Activated B cell treated with CpG ODN at 0.5 μM for 24 hours (primary cell): ENCODE measurements at regions not wholly inside any gene's neighbourhood (a gene's known extent, or its start where the extent isn't known, plus 50 kb on each side); places are given as distances from the start of the nearest gene placed in this dataset.

Experiments used
- ATAC-seq: fragments of 200-7000 bp; cut with Tn5 transposase; one replicate; pipeline ENCODE4 v1.10.0; 2021; ENCODE audit warnings: low read depth, mild to moderate bottlenecking, moderate library complexity
- CTCF ChIA-PET: fragments of 350-600 bp; sonication (Branson Sonifier 250); formaldehyde crosslinking; loops from one replicate; lab custom pipeline; 2021; ENCODE audit warnings: antibody characterized with exemption; lab: Charles Lee
- POLR2A ChIA-PET: fragments of 350-600 bp; sonication (Branson Sonifier 250); formaldehyde crosslinking; loops from one replicate; lab custom pipeline; 2021; ENCODE audit warnings: antibody characterized with exemption; lab: Charles Lee
- DNase-seq: peaks from one replicate; pipeline ENCODE4 v3.0.0; 2022
- H3K27ac Mint-ChIP-seq: one replicate; pipeline ENCODE4 v1.8.0; 2020; ENCODE audit warnings: mixed read lengths
- H3K27me3 Mint-ChIP-seq: one replicate; pipeline ENCODE4 v1.8.0; 2021; ENCODE audit warnings: mixed read lengths
- H3K36me3 Mint-ChIP-seq: one replicate; pipeline ENCODE4 v1.8.0; 2021; ENCODE audit warnings: low read depth, mixed read lengths
- H3K4me1 Mint-ChIP-seq: one replicate; pipeline ENCODE4 v1.8.0; 2021; ENCODE audit warnings: mixed read lengths
- H3K4me3 Mint-ChIP-seq: one replicate; pipeline ENCODE4 v1.8.0; 2020; ENCODE audit warnings: mild to moderate bottlenecking, mixed read lengths
- H3K9me3 Mint-ChIP-seq: one replicate; pipeline ENCODE4 v1.8.0; 2020; ENCODE audit warnings: mixed read lengths
- intact Hi-C: fragments of 100-400 bp; cut with micrococcal nuclease; formaldehyde crosslinking; loops from one replicate; pipeline ENCODE4 v1.15.1; 2024
- TF ChIP-seq, protein P1 (sequence below): fragments of 200-600 bp; IDR thresholded peaks from one replicate; pipeline ENCODE4 v1.8.0; 2022; ENCODE audit warnings: antibody characterized with exemption, mild to moderate bottlenecking

DNA sequence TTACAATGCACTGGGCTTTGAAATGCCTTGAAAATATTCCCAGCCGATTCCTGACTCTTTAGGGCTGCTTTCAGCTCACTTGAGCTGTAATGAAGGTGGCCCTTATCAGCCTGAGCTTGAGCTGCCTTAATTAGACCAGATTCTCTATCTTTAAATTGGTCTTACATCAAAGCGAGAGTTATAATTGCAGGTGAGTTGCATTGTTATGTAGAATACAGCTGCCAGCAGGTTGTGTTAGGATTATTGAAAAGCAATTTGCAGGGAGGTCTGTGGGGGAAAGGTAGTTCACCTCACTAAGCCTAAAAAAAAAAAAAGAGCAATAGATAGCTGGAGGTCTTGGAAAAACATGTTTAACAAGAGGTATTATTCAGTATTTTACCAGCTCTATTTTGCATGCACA is 142.2 kb upstream of the HABP2 start:
- Mint-ChIP-seq H3K9me3 (no peaks in the 10 kb centered on the region), H3K36me3 (no peaks in the 10 kb centered on the region), H3K27ac (no peak overlapping the region), H3K4me3 (no peak overlapping the region), H3K27me3 (peaks cover 7% of the 10 kb centered on the region), H3K4me1 (no peaks in the 10 kb centered on the region)
- intact Hi-C loops: no loop called here
- ChIA-PET CTCF (no interaction called here), POLR2A (no interaction called here)
- TF ChIP-seq, protein P1, sequence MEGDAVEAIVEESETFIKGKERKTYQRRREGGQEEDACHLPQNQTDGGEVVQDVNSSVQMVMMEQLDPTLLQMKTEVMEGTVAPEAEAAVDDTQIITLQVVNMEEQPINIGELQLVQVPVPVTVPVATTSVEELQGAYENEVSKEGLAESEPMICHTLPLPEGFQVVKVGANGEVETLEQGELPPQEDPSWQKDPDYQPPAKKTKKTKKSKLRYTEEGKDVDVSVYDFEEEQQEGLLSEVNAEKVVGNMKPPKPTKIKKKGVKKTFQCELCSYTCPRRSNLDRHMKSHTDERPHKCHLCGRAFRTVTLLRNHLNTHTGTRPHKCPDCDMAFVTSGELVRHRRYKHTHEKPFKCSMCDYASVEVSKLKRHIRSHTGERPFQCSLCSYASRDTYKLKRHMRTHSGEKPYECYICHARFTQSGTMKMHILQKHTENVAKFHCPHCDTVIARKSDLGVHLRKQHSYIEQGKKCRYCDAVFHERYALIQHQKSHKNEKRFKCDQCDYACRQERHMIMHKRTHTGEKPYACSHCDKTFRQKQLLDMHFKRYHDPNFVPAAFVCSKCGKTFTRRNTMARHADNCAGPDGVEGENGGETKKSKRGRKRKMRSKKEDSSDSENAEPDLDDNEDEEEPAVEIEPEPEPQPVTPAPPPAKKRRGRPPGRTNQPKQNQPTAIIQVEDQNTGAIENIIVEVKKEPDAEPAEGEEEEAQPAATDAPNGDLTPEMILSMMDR: no peak
- ATAC-seq (no peak), DNase-seq (no peak)

DNA sequence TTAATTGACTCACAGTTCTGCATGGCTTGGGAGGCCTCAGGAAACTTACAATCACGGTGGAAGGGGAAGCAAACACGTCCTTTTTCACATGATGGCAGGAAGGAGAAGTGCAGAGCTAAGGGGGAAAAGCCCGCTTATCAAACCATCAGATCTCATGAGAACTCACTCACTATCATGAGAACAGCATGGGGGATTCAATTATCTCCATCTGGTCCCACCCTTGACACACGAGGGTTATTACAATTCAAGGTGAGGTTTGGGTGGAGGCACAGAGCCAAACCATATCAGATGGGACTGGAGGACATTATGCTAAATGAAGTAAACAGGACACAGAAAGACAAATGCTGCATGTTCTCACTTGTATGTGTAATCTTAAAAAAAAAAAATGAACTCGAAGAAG is 141.4 kb upstream of the HABP2 start:
- Mint-ChIP-seq H3K36me3 (no peaks in the 10 kb centered on the region), H3K4me1 (no peaks in the 10 kb centered on the region), H3K27me3 (peaks cover 7% of the 10 kb centered on the region), H3K4me3 (no peak overlapping the region), H3K27ac (no peak overlapping the region), H3K9me3 (no peaks in the 10 kb centered on the region)
- POLR2A ChIA-PET: no interaction called here
- ATAC-seq (no peak), DNase-seq (no peak)
- CTCF ChIA-PET: no interaction called here
- TF ChIP-seq, protein P1: no peak
- intact Hi-C loops: no loop called here

DNA sequence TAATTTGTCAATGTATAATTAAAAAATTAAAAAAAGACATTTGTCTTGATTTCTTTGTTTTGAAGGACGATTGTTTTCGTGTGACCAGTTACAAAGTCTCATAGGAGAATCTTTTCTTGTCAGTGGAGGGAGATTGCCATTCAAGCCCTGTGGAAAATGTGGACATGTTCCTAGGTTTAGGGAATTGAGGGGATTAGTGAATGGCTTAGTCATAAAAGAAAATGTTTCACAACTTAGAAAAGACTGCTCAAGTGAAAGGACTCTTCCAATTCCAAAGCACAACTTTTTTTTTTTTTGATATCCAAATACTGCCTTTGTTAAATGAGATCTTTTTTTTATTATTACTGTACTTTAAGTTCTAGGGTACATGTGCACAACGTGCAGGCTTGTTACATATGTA is 140.7 kb upstream of the HABP2 start:
- CTCF ChIA-PET: no interaction called here
- Mint-ChIP-seq H3K4me3 (no peak overlapping the region), H3K4me1 (no peaks in the 10 kb centered on the region), H3K9me3 (no peaks in the 10 kb centered on the region), H3K27me3 (peaks cover 10% of the 10 kb centered on the region), H3K36me3 (no peaks in the 10 kb centered on the region), H3K27ac (no peak overlapping the region)
- intact Hi-C loops: no loop called here
- ATAC-seq (no peak), DNase-seq (no peak)
- TF ChIP-seq, protein P1: no peak
- POLR2A ChIA-PET: no interaction called here

DNA sequence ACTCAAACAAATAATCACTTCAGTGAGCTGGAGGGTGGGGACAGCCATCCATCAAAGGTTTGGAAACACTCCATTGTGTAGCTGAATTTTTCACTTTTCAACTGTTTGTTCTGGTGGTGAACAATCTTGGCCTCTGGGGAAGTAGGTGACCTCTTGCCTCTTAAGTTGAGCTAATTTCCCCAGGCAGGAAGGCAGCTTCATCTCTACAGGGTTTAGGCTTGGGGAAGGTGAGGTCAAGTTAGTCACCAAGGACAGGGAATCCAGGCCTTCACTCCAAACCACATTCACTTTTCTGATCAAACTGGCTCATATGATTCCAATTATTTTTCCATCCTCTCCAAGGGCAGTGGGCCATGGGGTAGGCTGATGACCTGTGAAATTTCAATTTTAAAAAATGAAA is 138.3 kb upstream of the HABP2 start:
- TF ChIP-seq, protein P1: no peak
- Mint-ChIP-seq H3K27me3 (peaks cover 6% of the 10 kb centered on the region), H3K9me3 (peaks cover 1% of the 10 kb centered on the region), H3K4me3 (no peak overlapping the region), H3K4me1 (no peaks in the 10 kb centered on the region), H3K36me3 (no peaks in the 10 kb centered on the region), H3K27ac (no peak overlapping the region)
- ATAC-seq (no peak), DNase-seq (no peak)
- POLR2A ChIA-PET: no interaction called here
- CTCF ChIA-PET: no interaction called here
- intact Hi-C loops: no loop called here

DNA sequence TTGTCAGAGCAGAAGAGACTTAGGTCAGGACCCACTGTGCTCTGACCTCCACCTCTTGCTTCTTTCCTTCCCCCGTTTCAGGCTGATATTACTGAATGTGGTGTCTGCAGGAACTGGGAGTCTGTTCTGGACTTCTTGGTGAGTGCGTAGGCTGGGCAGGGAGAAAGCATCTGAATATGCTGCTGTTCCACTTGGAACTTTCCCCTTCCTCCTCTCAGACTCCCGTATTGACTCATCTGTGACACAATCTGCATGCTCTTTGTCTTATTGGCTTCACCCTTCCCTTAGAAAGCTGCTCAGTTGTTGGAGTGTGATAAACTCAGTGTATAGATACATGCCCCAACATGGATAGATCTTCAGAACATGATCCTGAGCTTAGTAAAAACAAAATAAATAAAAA is 137.6 kb upstream of the HABP2 start:
- Mint-ChIP-seq H3K9me3 (peaks cover 6% of the 10 kb centered on the region), H3K27me3 (peaks cover 6% of the 10 kb centered on the region), H3K27ac (no peak overlapping the region), H3K4me1 (no peaks in the 10 kb centered on the region), H3K4me3 (no peak overlapping the region), H3K36me3 (no peaks in the 10 kb centered on the region)
- ATAC-seq: no peak
- no peak for DNase-seq
- ChIA-PET CTCF (no interaction called here), POLR2A (no interaction called here)
- TF ChIP-seq, protein P1: no peak
- intact Hi-C loops: no loop called here
